Myocyte (in vitro differentiated cells): ENCODE measurements at regions not wholly inside any gene's neighbourhood (a gene's known extent, or its start where the extent isn't known, plus 50 kb on each side); places are given as distances from the start of the nearest gene placed in this dataset.

Experiments used
- DNase-seq: peaks from one replicate; pipeline ENCODE4 v3.0.0-alpha.2; 2012; ENCODE audit warnings: low read depth

- DNase-seq = no peak
Measured at GRCh38 chr2:66940080-66940479, 457.1 kb upstream of the ETAA1 start.

DNA sequence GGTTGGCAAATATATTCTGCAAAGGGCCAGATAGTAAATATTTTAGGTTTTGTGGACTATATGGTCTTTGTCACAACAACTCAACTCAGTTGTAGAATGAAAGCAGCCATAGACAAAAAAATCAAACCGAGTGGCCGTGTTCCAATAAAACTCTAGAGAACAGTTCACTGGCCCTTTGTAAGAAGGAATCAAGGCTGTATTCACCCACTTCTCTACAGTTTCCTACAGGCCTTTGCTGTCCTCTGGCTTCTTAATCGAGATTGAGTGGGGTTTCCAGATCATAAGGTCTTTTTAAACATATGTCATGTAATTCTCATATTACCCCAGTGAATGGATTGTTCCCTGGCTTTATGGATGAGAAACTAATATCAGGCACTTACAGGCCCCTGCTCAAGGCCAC lies 448.9 kb upstream of the ETAA1 start:
- no peak for DNase-seq

GRCh38 chr2:66957198-66957597 lies 439.9 kb upstream of the ETAA1 start:
- DNase-seq = no peak

DNA sequence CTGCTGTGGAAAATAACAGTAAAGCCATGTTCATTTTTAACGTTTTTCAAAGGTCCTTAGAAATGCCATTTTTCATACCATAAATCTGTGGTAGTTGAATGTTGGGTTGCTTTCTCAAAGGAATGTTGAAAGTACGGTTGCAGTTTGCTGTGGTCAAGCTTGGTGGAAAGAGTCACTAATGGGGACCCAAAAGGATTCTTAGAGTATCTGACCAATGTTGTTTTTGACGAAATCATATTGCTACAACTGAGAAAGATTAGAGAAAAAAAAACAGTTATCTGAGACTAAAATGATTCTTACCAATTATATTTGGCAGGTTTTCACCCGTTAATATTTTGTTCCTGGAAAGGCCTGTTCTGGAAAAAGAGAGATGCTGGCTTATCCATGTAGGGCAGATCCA lies 439.5 kb upstream of the ETAA1 start:
- DNase-seq = no peak

DNA sequence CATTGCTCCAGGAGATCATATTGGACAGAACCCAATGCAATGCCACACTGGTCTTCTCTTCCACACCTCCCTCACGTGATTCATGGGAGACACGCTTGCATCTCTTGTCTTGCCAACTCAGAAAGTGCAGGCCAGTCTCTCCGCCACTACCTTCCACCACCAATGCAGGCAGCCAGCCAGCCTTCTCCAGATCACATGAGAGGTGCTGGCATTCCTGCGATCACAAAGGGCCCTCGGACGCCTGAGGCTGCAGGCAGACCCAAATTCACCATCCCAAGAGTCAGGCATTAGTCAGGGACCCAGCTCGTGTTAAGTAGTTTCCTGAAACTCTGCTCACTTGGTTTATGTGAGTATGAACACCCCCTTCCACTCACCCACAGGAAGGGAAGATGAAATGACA lies 437.0 kb upstream of the ETAA1 start:
- no peak for DNase-seq

DNA sequence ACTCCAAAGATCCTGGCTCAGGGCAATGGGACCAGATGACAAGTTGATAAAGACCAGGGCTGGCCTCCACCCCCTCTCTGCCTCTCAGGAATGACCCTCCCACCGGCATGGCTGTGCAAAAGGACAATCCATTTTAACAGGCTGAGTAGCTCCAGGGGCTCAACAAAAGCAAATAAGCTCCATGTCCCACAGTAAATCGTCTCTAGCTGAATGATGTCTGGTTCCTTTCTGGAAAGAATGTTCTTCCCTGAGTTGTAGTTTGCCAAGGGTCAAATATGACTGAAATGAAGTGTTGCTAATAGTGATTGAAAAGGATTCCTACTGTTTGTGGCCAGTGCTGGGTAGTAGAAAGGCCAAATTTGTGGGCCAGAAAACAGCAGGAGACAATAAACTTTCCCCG lies 434.4 kb upstream of the ETAA1 start:
- DNase-seq = no peak

- DNase-seq = no peak
Measured at GRCh38 chr2:66966631-66967030, 430.5 kb upstream of the ETAA1 start.

DNA sequence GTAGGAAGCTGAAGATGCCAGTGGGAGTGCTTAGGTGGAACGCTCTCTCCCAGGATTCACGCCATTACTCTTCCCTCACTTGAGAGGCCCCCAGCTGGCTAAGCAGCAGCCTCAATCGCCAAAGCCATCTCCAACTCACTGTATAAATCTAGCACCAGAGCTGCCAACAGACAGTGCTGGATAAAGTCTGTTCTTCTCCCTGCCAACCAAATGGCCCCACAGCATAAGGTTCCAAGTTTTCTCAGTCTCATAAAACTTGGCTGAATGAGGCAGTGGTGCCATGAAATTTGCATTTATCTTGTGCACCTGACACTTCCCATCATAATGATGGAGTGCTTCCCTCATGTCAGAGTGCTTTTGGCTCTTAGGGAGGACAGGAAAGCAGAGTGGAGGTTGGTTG lies 428.2 kb upstream of the ETAA1 start:
- no peak for DNase-seq

- DNase-seq = no peak
Measured at GRCh38 chr2:66981074-66981473, 416.1 kb upstream of the ETAA1 start.

DNA sequence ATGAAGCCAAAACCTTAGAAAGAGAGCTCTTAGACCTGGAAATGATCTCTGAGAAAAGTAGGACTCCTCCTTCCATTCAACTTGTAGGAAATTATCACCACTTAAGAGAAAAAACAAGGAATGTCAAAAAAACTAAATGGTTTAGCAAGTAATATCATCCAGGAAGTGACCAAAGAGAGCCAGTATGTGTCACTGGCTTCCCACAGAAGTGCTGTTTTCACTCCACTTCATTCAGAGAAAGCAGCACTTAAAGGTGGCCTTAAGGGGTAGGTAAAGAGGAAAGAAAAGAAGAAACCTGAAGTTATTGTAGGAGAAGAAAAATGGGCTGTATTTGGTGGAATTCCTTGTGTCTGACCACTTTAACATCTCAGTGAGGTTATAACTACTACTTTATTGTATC lies 414.4 kb upstream of the ETAA1 start:
- DNase-seq = no peak

- DNase-seq = no peak
Measured at GRCh38 chr2:66984864-66985263, 412.3 kb upstream of the ETAA1 start.

DNA sequence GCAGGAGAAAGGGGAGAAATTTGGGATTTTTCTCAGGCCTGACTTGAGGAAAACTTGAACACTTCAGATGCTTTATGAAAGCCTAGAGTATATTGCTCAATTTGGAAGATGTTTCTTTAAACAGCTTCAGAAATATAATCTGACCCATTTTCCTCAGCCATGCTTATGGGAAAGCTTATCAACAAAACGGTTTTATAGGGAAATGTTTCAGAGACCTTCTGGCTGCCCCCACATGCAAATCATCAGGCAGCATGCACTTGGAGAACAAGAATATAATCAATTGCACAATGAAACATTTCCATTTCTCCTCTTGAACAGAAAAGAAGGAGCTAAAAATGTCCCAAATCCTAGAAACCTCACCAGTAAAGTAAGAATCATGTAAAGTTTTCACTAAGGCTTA lies 411.2 kb upstream of the ETAA1 start:
- no peak for DNase-seq

DNA sequence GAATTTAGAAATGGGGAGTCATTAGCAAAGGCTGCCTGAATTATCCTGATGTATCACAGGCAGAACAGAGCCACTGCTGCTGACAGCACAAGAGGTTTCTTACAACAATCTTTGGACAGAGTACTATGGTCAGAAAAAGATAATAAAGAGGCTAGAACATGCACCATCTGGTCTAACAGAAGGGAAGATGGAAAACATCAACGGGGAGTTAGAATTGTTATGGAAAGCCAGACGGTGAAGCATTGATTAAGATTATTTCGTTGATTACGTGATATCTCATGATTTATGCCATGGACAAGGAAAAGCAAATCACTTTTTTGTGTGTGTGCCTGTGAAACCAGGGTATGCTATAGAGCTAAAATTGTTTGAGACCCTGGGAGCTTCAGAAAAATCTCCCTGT lies 409.4 kb upstream of the ETAA1 start:
- DNase-seq = no peak

DNA sequence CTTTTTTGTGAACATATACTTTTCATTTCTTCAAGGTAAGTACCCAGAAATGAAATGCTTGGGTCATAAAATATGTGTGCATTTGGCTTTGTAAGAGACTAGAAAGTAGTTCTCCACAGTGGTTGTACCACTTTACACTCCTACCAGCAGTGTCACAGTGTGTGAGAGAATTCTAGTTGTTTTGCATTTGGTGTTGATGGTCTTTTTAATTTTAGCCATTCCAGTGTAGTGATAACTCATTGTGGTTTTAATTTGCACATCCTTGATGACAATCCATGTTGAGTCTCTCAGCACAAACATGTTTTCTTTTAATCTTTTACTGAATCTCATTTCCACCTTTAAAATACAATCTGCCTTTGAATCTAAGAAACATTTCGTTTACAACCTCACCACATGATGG lies 402.5 kb upstream of the ETAA1 start:
- DNase-seq = no peak

DNA sequence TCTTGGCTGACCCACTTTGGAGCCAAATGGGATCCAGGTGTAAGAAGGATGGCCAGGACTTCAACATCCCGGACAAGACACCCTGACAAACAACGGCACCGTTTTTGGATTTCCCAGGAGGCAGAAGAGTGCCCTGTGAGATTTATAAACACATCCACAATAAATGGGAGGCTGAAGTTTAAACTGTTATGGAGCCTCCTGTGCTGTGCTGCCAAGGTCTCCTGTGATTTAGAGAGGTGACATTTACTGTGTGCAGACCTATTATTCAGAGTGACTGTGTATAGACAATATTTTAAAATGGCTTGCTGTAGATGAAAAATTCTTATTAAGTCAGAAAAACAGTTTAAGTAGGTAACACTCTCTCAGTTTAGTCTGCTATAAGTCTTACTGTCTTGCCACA lies 401.5 kb upstream of the ETAA1 start:
- DNase-seq = no peak

DNA sequence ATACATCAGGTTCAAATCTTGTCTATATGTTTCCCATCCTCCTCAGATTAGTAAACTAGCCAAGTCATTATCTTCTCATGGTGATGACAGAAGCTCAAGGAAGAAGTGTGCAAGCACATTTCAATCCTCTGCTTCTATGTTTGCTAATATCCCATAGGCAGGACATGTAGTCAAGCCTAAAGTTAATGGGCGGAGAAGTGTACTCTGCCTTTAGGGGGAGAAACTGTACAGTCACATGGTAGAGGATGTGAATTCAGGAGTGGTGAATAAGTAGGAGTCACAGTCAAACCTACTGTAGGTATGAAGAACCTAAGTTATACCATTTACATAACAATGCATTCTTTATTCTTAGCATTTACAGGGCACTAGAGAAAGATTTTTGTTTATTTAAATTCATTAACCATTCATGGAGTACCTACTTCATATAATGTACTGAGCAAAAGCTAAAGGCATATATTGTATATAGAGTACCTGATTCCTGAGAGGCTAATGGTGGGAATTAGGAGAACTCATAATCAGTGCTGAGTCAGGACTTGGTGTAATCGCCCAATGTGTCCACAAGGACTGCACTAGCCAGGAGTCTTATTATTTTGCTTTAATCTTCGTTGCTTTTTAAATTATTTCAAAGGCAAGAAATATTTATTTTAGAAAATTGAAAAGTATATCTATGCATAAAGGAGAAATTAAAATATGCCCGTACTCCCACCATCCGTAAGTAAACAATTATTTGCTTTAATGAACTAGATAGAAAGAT lies 394.3 kb upstream of the ETAA1 start:
- no peak for DNase-seq

GRCh38 chr2:67006373-67006960 lies 390.7 kb upstream of the ETAA1 start:
- no peak for DNase-seq

GRCh38 chr2:67008155-67008554 lies 389.0 kb upstream of the ETAA1 start:
- DNase-seq = no peak

DNA sequence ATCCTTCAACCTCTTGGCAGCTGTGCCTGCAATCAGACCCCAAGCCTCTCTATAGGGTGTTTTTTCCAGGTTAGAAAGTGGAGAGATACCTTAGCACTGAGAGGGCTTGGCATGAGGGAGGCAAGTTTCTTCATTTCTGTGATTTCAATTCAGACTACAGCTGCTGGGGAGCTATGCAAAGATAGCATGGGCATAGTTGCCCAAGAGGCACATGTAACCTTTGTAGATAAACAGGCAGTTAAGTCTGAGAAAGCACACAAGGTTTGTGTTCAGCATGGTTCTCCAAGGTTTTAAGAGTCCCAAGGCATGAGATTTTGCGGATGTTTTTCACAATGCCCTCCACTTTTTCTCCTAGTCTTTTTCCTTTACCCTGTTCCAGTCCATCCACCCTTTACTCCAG lies 385.0 kb upstream of the ETAA1 start:
- DNase-seq = no peak

- no peak for DNase-seq
Measured at GRCh38 chr2:67013821-67014220, 383.3 kb upstream of the ETAA1 start.

DNA sequence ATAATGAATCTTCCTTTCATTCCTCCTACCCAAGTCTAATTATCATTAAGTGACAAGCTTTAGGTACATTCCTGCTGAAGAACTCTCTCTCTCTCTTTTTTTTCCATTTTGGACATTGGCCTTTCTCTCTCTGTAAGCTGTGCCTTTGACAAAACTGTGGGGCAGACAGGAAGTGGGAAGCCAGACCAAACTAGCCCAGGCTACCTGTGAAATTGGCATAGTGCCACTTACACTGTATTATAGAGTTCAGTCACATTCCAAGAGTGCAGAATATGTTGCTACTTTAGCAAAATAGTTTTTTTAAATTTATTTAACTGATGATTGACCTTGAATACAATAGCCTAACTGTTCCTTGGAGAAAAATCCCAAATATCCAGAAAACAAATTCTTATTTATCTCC lies 381.5 kb upstream of the ETAA1 start:
- DNase-seq = no peak

- no peak for DNase-seq
Measured at GRCh38 chr2:67018301-67018700, 378.8 kb upstream of the ETAA1 start.

GRCh38 chr2:67032076-67032475 lies 365.1 kb upstream of the ETAA1 start:
- DNase-seq = no peak
